ENCODE measurements at regions not wholly inside any gene's neighbourhood (a gene's known extent, or its start where the extent isn't known, plus 50 kb on each side); places are given as distances from the start of the nearest gene placed in this dataset.

DNA sequence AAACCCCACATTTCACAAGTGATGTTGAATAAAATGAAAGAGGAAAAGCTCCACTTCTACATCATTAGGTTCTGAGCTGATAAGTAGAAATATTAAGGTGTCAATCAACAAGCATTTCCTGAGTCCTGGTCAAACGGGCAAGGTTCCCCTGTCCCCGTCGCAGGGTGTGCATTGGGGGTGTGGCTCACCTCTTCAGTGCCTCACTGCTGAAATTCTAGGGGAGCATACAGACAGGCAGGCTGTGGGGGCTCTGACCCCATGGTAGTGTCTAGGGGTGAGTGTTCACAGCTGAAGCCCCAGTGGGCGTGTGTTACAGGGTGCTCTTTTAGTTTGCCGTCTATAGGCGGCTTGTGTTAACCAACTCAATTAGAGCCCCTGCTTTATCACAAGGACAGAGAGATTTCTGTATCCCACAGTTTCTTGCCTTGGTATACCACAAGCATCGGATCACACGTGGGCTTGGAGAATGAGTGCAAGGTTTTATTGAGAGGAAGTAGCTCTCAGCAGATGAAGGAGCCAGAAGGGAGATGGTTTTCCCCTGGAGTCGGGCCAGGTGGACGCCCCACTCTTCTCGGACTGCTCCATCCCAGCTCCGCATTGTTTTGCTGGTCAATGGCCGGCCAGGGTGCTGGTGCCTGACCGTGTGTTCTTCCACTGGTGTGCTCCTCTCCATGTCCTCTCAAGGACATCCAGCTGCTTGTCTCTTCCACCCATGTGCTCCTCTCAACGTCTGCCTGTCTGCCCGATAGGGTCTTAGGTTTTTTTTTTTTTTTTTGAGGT, 238.2 kb upstream of the NLRP1 start:
- DNase-seq: no peak

DNA sequence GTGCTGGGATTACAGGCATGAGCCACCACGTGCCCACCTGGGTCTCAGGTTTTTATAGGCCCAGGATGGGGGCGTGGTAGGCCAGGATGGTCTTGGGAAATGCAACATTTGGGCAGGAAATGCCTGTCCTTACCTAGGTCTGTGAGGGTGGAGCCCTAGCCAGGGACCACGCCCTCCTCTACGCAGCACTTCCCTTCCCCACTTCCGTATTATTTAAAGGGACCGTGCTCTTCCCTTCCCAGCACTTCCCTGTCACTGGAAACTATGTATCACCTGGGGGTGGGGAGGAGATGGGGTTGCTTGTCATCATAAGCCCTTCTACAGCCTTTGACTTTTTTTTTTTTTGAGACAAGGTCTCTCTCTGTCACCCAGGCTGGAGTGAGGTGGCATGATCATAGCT, 238.9 kb upstream of the NLRP1 start:
- no peak for DNase-seq

- DNase-seq: no peak
Measured at GRCh38 chr17:5825717-5826330, 241.5 kb upstream of the NLRP1 start.

- no peak for DNase-seq
Measured at GRCh38 chr17:5826384-5826783, 242.1 kb upstream of the NLRP1 start.

DNA sequence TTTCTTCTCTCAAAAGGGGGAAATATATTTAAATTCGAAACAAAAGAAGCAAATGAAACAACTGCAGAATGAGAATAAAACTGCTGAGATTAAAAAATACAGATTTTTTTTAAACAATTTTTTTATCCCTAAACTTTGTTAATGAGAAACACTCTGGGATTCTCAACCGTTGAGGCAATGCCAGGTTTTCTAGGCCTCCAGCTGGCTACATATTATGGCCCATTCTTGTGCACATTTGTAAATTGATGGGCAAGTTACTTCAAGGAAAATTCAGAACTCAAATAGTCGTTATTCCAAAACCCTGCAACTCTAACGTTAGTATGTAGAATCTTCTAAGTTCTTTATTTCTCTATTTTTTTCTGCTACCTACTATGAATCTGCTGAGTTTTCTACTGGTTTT, 239.3 kb upstream of the WSCD1 start:
- DNase-seq: no peak

DNA sequence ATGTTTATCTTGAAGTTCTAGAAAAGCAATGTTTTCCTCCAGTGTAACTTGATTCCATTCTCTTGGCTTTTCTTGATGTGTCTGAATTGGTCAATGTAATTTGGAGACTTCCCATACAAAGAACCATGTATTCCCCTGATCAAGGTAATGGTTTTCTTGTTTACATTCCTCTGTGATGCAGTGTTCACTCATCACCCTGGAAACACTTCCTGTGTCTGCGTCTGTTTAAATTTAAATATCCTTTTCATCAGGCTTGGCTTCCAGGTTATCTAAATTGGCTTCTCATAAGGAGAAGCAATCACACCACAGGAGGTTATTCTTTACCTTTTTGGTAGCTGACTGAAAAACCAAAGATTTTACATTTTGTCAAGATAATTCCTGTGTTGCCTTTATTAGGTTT, 237.3 kb upstream of the WSCD1 start:
- DNase-seq: no peak

DNA sequence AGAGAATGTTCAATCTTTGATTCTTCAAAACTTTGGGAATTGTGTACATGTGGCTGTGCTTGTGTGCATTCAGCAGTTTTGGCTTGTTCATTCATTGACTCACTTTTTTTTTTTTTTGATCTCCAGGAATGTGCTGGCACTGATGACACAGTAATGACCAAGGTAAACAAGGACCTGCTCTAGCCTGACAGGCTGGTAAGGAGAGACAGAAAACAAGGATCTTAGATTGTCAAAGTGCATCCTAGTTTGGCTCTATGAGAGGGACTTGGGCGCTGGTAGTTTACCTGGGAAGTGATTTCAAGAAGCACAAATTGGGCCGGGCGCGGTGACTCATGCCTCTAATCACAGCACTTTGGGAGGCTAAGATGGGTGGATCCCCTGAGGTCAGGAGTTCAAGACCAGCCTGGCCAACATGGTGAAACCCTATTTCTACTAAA, 233.1 kb upstream of the WSCD1 start:
- no peak for DNase-seq

GRCh38 chr17:5838661-5839300, 231.4 kb upstream of the WSCD1 start:
- no peak for DNase-seq

- no peak for DNase-seq
Measured at GRCh38 chr17:5840811-5841446, 229.2 kb upstream of the WSCD1 start.

GRCh38 chr17:5841862-5842261, 228.3 kb upstream of the WSCD1 start:
- no peak for DNase-seq

GRCh38 chr17:5843366-5844026, 226.7 kb upstream of the WSCD1 start:
- DNase-seq: no peak

GRCh38 chr17:5846001-5846400, 224.2 kb upstream of the WSCD1 start:
- no peak for DNase-seq

GRCh38 chr17:5854871-5855554, 215.2 kb upstream of the WSCD1 start:
- no peak for DNase-seq

DNA sequence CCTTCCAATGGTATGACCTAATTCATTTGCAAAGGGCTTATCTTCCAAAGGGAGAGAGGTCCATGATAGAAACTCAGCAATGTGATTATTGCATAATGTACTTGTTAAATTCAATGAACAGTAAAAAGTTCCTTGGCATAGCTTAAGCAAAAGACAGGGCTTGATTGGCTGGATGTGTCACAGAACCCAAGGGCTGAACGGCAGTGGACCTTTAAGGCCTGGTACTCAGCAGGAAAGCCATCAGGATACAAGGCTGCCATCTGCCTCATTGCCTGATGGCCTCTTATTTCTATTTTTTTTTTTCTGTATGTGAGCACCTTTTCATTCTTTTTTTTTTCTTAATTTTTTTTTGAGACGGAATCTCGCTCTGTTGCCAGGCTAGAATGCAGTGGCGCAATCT, 208.9 kb upstream of the WSCD1 start:
- no peak for DNase-seq

- DNase-seq: no peak
Measured at GRCh38 chr17:5861854-5862253, 208.3 kb upstream of the WSCD1 start.

GRCh38 chr17:5862395-5862794, 207.8 kb upstream of the WSCD1 start:
- DNase-seq: no peak

DNA sequence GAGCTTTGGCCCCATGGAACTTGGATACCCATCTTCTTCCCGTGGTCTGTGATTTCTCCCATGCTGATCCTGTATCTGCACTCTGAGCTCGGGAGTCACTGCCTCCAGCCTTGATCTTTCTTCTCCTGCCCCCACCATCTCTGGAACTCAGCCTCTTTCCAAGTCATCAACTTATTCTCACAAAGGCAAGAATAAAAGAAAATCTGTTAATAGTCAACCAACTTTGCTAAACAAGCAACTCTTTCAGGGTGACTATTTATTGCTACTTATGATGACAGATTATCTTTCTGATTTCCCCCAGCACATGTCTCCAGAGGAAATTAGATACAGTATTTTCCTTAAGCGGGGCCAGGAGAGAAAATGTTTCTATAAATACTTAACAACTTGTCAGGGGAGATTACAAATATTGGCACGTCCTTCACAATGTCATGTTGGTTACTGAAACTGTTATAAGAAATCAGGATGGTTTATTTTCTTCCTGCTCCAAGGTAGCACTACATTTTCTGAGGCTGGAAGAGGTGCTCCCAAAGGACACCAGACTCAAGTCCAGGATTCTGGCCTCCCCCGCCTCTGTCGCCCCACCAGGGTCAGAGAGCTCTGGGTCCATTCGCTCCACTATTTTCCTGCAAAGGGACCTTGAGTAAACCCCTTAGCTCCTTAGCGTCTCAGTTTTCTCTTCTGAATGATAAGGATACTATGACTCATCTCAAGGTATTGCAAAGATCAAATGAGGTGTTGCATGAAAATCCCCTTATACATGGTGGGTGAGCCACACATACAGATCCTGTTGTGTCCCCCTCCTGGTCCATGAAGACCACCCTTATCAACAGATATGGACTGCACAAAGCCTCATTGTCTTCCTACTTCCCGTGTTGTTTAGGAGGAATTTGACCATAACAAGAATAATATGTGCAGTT, 205.2 kb upstream of the WSCD1 start:
- no peak for DNase-seq

GRCh38 chr17:5866978-5867377, 203.2 kb upstream of the WSCD1 start:
- no peak for DNase-seq

- no peak for DNase-seq
Measured at GRCh38 chr17:5869041-5869745, 201.0 kb upstream of the WSCD1 start.

DNA sequence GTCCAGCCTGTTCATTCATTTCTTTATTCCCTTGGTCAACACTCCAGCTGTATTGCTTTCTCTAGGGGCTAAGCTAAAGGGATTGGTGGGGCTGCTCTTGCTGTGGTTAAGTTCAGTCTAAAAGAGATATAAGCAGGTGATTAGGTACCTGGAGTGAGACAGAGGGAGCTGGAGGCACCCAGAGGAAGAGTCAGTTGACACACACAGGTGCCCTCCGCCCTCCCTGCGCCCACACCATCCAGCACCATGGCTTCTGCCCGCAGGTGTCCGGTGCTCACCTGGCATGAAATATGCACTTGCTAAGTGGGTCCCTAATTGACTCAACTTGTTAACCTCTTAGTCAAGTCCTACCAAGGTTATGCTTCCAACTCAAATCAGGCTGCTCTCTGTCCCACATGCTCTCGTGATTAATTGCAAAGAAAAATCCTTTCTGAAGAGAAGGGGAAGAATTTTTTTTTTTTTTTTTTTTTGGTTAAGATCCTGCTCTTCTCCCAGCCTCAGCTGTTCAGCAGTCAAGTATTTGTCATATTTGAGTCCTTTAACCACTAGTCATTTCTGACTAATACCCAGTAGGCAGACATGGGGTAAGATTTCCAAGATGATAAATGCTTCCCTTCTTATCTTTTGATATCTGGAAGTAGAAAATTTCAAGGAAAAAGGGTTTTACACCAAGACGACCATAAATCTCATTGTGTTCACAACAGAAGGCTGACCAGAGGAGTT, 199.8 kb upstream of the WSCD1 start:
- no peak for DNase-seq

Data from activated gamma-delta T cell treated with Interleukin-2 at 50 U/mL for 16 hours (primary cell).